ENCODE measurements at regions not wholly inside any gene's neighbourhood (a gene's known extent, or its start where the extent isn't known, plus 50 kb on each side); places are given as distances from the start of the nearest gene placed in this dataset.

DNA sequence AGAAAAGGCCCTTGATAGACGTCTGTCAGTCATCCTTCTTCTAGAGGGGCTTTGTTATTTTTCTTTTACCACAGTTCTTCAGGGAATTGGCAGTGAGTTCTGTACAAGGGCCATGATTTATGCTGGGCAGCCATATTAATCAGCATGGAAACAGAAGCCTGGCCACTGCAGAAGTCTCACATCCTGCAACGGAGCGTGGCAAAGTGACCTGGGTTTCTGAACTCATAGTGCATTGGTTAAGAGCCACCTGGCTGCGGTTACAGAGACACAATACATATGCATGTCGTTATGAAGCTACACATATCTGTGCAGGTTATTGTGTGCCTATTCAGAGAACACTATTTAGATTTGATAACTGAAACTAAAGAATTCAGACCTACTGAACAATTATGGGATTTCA, 419.4 kb upstream of the CELF2 start:
- TF ChIP-seq, protein P1, sequence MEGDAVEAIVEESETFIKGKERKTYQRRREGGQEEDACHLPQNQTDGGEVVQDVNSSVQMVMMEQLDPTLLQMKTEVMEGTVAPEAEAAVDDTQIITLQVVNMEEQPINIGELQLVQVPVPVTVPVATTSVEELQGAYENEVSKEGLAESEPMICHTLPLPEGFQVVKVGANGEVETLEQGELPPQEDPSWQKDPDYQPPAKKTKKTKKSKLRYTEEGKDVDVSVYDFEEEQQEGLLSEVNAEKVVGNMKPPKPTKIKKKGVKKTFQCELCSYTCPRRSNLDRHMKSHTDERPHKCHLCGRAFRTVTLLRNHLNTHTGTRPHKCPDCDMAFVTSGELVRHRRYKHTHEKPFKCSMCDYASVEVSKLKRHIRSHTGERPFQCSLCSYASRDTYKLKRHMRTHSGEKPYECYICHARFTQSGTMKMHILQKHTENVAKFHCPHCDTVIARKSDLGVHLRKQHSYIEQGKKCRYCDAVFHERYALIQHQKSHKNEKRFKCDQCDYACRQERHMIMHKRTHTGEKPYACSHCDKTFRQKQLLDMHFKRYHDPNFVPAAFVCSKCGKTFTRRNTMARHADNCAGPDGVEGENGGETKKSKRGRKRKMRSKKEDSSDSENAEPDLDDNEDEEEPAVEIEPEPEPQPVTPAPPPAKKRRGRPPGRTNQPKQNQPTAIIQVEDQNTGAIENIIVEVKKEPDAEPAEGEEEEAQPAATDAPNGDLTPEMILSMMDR (IDR thresholded peaks at IDR 0.05; ENCODE audit: low read depth, low read length, poor library complexity, severe bottlenecking): no peak
- TF ChIP-seq EZH2phosphoT487 (IDR thresholded peaks at IDR 0.05; ENCODE audit: borderline replicate concordance, low read length): no peak

Measured in DOHH2 (cell line).